ENCODE measurements at regions not wholly inside any gene's neighbourhood (a gene's known extent, or its start where the extent isn't known, plus 50 kb on each side); places are given as distances from the start of the nearest gene placed in this dataset.

GRCh38 chr4:17095771-17096170, 197.3 kb upstream of the LDB2 start:
- no peak for DNase-seq (ENCODE audit: low read depth)
- H3K4me3 ChIP-seq (ENCODE audit: low read depth, low read length): no peak overlapping the region
- in situ Hi-C loops (cut with HindIII; ENCODE audit: low sequenced_read_pairs): loop anchor here (5.0 kb wide), 1 partner anchor 72 kb away; no protein-coding TSS in a partner anchor
- TF ChIP-seq CTCF (IDR thresholded peaks at IDR 0.05; ENCODE audit: low read depth, low read length, missing control alignments): no peak

GRCh38 chr4:17094876-17095210, 196.4 kb upstream of the LDB2 start:
- no peak for TF ChIP-seq CTCF (IDR thresholded peaks at IDR 0.05; ENCODE audit: low read depth, low read length, missing control alignments)
- DNase-seq (ENCODE audit: low read depth): no peak
- H3K4me3 ChIP-seq (ENCODE audit: low read depth, low read length): no peak overlapping the region
- in situ Hi-C loops (cut with HindIII; ENCODE audit: low sequenced_read_pairs): loop anchor here (5.0 kb wide), 1 partner anchor 72 kb away; no protein-coding TSS in a partner anchor

- TF ChIP-seq CTCF (IDR thresholded peaks at IDR 0.05; ENCODE audit: low read depth, low read length, missing control alignments): no peak
- no peak overlapping the region for H3K4me3 ChIP-seq (ENCODE audit: low read depth, low read length)
- in situ Hi-C loops (cut with HindIII; ENCODE audit: low sequenced_read_pairs): no loop called here
- DNase-seq (ENCODE audit: low read depth): peak; percentile 4
Measured at GRCh38 chr4:17094159-17094875, 195.9 kb upstream of the LDB2 start.

GRCh38 chr4:17093481-17093880, 195.0 kb upstream of the LDB2 start:
- no peak for TF ChIP-seq CTCF (IDR thresholded peaks at IDR 0.05; ENCODE audit: low read depth, low read length, missing control alignments)
- no peak for DNase-seq (ENCODE audit: low read depth)
- H3K4me3 ChIP-seq (ENCODE audit: low read depth, low read length): no peak overlapping the region
- in situ Hi-C loops (cut with HindIII; ENCODE audit: low sequenced_read_pairs): no loop called here

- no peak for DNase-seq (ENCODE audit: low read depth)
- no peak for TF ChIP-seq CTCF (IDR thresholded peaks at IDR 0.05; ENCODE audit: low read depth, low read length, missing control alignments)
- H3K4me3 ChIP-seq (ENCODE audit: low read depth, low read length): no peak overlapping the region
- in situ Hi-C loops (cut with HindIII; ENCODE audit: low sequenced_read_pairs): no loop called here
Measured at GRCh38 chr4:17092736-17093437, 194.4 kb upstream of the LDB2 start.

GRCh38 chr4:17091104-17091503, 192.7 kb upstream of the LDB2 start:
- in situ Hi-C loops (cut with HindIII; ENCODE audit: low sequenced_read_pairs): no loop called here
- H3K4me3 ChIP-seq (ENCODE audit: low read depth, low read length): no peak overlapping the region
- no peak for TF ChIP-seq CTCF (IDR thresholded peaks at IDR 0.05; ENCODE audit: low read depth, low read length, missing control alignments)
- DNase-seq (ENCODE audit: low read depth): no peak

Data from astrocyte of the cerebellum (primary cell).